ENCODE measurements at regions not wholly inside any gene's neighbourhood (a gene's known extent, or its start where the extent isn't known, plus 50 kb on each side); places are given as distances from the start of the nearest gene placed in this dataset.
A peak's percentile ranks its signal among the peaks of the same experiment; 100 is the strongest.

DNA sequence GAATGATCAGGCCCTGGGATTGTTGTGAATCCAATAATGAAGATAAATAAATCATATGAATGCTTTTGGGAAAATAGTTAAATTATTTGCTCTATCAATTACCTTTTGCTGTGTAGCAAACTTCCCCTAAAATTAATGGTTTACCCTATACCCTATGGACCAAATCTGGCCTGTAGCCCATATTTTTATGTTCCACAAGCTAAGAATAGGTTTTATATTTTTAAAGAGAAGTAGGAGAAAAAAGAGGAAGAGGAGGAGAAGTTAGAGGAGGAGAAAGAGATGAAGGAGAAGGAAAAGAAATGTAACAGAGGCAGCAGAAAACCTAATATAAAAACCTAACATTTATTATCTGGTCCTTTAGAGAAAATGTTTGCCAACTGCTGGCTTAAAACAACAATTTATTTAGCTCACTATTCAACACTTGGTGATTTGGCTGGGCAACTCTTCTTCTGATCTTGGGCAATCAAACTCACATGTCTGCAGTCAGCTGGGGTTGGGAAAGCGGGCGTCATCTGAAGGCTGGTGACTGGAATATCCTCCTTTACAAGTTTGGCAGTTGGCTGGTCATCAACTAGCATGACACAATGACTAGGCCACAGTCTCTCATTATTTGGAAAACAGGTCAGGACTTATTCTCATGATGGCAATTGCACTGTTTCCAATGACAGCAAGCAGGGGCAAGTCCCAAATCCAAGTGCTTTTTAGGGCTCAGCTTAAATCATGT is 522.9 kb downstream of the RASEF start:
- FAIRE-seq (no peak), DNase-seq (ENCODE audit: low spot score) (no peak)

DNA sequence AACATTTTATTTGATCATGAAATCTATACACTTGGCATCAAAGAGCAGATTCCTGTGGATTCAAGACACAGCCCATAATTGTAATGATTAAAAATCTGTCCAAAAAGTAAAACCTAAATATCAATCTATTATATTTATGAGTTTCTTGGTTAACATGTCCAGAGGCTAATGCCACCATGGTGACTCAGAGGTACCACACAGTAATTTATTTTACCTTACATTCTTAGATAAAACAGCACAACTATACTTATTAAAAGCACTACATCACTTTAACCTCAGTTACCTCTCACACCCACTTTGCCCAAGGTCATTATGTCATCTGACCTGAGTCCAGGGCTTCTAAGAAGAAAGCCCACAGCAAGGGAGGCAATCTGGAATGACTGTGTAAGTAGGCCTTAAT is 519.2 kb downstream of the RASEF start:
- no peak for DNase-seq (ENCODE audit: low spot score)
- FAIRE-seq, result no peak

DNA sequence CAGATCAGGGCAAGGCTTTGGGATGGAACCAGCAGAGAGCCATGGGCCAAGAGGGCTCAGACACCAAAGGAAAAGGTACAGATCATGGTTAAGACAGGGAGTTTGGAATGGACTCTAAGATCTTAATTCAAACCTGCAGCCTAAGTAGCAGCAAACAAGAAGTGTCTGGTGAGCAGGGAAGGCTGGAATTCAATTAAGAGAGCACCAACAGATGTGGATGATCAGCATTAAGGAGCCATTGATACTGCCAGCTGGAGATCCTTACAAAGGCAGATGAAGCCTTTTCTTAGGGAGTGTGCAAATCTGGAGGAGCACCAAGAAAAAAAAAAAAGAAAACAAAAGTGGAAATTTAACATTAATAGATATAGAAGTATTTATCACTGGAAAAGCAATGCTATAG is 516.8 kb downstream of the RASEF start:
- DNase-seq (ENCODE audit: low spot score), result no peak
- no peak for FAIRE-seq

DNA sequence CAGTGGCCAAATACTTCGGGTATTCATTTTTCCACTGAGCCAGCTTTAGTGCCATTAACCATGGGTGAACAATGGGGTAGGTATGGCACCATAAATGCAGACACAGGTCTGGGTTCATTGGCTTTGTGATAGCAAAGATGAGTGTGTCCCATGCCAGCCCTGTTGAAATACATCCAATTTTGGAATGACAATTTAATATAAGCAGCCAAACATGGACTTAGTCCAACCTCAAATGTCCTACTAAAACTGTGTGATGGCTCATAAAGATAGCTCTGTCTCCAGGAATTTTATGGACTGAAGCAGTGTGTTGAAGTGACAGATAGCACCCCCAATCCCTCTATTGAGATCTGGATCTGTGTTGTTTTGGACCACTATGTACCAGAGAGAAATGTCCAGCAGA is 514.9 kb downstream of the RASEF start:
- DNase-seq (ENCODE audit: low spot score), result no peak
- no peak for FAIRE-seq

DNA sequence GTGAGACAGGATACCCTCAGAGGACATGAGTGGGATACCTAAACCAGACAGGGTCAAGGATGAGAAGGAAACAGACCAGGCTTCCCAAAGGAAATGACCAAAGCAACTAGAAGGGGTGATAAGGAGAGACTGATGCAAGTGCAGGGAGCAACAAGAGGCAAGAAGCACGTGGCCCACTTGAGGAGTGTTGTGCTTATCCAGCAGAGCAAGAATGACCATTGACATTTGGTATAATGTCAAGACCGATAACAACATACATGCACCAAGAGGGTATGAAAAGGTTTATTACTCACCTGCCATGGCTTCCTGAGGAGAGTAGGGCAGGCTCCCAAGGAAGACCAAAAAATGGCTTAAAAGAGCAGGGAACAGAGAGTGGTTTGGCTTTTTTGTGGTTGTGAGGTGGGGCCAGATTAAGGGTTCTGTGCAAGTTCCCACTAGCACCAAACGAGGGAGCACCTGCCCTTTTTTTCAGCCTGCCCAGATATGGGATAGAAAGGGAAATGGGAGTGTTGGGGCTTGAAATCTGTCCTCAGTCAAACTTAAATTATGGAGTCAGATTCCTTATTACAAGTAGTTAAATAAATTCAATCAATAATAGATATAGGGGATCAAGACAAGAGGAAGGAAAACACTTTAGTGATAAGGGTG is 513.6 kb downstream of the RASEF start:
- FAIRE-seq, result no peak

DNA sequence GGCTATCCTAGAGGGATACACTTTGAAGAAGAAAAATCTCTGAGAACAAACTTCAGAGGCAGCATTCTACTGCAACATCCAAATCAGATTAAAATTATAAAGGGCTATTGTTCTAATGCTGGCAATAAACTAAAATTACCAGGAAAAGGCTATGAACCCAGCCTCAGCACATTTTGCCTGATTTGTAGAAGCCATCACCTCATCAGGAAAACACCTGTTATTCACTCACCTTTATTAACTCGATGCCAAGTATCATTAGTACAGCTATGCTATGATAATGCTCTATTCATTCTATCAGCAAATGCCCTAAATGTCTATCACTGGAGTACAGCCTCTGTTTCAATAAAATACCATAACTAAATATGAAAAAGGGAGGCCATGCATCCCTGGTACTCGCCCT is 510.2 kb downstream of the RASEF start:
- FAIRE-seq, result no peak
- DNase-seq (ENCODE audit: low spot score), result no peak

More for the DNA sequence above, 513.6 kb downstream of the RASEF start:
- no peak for DNase-seq (ENCODE audit: low spot score)

DNA sequence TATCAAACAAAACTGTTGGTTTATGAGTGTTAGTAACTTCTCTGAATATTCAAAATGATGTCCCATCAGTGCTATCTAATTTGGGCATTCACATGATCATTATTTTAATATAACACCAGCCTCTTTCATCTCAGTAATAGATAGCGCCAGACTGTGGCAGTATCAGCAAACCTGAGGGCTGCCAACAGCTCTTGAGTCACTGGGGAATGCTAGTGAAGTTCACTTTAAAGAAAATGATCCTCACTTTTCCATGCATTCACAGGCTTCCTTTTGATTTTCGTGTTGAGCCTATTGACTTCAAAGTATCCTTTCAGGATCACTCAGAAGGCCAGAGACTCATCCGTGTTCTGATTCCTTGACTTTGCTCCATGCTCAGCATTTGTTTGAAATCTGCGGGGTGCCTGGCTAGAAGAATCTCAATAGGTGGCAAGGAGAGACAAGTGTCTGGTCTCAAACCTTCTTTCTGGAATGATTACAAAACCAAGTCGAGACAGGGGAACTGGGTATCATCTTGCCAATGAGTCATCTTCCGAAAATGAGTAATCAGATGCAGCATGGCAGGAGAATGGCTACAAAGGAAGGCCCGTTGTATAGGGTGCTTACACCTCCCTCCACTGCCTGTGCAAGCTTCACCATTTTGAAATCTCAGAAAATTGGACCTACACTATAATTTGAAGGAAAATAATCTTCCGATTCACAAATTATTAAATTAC is 509.1 kb downstream of the RASEF start:
- peak; percentile 65 for DNase-seq (ENCODE audit: low spot score)
- peak; percentile 44 for FAIRE-seq

DNA sequence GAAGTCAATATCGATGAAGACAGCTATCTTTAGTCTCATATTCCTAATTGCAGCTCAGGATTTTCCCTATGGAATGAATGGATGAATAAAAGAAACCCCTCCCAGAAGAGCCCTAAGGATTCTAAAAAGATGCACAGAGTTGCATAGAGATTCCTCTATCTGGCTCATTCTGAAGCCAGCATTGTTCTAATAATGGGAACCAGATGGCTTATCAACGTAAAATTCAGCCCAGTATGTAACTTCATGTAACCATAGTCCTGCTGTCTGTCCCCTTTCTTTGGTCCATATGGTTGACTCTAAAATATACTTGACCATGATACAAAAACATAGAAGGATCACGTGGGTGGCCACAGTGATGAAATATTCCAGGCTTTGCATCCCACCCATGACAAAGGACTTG is 508.6 kb downstream of the RASEF start:
- FAIRE-seq (no peak), DNase-seq (ENCODE audit: low spot score) (no peak)

DNA sequence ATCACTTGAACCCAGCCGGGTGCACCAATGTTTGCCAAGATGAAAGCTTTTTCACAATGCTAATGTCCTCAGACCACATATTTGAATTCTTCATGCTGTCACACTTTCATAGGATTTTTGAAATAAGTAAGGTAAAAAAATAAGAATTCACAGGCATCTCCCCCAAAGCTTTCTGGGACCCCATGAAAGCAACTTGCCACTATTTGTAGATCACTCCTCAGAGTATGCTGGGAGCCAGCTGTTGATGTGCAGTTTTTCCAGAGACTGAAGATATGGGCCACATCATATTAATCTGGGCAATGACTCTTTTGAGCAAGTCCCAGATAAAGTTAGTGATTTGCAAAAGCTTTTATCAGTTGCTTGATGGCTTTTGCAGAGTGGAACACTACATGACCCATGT is 507.9 kb downstream of the RASEF start:
- FAIRE-seq (no peak), DNase-seq (ENCODE audit: low spot score) (no peak)

DNA sequence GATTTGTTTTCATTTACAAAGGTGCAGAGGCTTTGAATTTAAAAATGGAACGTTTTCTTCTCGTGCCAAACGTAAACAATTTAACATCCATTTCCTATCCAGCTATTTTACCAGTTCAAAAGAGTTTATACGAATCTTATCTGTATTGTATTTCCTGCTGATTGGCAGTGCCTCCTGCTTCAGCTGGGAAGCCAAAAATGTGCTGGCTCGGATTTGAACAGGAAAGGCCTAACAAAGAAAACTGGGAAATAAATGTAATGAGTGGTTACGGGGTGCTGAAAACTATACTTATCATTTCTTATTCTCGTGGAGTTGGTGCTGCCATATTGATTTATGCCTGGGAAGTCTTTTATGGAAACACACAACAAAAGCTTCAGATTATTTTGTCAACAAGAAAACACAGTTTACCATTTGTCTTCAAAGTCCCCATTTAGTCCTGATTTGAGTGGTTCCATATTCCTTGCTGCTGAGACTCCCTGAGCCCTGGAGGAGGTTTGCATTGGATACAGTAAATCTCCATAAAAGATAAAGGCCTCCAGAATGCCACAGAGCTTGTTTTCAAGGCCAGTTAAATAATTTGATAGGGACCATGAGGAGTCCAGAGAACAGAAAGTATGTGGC is 507.4 kb downstream of the RASEF start:
- FAIRE-seq (no peak), DNase-seq (ENCODE audit: low spot score) (no peak)

DNA sequence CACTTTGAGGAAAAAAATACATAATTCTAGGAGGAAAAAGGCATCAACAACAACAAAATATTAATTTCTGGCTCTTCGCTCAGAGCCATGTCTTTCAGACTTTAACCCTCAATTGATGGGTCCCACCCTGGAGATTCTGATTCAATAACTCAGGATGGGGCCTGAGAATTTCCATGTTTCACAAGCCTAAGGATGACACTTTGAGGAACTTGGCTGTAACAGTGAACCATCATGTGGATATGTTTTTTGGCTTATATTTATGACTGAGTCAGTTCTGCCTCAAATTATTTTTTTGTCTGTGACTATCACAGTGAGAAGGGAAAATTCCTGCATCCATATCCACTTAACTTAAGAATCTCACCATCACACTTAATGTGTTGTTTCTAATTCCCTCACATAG is 504.6 kb downstream of the RASEF start:
- DNase-seq (ENCODE audit: low spot score) (no peak), FAIRE-seq (no peak)

DNA sequence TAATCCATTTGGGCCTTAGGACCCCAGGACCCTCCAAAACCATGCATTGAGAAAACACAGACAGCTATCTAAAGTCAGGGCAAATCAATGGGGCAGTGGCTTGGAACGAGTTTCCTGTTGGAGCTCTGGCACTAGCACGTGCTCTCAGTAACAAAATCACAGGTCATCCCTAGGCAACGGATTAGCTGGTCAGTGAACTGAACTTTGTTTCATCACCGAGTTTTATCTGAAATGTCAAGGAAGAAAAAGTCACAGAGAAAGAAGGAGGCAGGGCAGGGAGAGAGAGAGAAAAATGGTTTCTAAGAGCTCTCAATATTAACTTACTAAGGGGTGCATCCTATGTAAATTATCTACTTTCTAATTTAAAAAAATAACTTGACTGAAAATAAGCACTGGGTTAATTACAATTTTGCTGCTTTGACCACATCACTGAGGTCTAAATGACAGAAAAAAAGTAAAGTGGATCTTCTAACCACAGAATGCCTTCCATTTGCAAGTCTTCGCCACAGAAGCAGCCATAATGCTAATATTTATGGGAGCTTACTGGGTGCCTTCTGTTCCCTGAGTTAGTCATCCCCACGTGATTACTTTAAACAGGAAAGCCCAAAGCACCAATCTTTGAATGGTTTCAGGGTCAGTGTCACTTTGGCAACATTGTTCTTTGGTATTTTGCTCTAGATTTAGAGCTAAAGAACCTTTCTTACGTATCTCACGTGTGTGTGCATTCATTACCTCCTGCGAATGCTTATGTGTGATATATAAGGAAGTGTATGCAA is 503.9 kb downstream of the RASEF start:
- FAIRE-seq (no peak), DNase-seq (ENCODE audit: low spot score) (no peak)

DNA sequence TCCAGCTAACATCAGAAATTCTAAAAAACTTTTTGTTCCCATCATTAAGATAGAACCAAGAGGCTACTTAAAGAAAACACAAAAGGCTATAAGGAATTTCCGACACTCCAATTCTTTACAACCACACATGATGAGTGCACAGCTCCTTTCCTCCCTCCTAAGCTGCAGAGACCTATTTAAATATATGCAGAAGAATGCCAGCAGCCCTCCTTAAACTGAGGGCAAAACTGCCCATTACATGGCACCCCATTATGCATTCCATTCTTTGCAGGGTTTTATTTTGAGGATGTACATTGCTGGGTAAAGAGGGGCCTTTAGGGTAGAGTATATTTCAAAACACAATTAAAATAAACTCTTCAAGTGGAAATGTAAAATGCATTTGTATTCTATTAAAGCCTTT is 502.9 kb downstream of the RASEF start:
- FAIRE-seq, result no peak
- DNase-seq (ENCODE audit: low spot score), result no peak

DNA sequence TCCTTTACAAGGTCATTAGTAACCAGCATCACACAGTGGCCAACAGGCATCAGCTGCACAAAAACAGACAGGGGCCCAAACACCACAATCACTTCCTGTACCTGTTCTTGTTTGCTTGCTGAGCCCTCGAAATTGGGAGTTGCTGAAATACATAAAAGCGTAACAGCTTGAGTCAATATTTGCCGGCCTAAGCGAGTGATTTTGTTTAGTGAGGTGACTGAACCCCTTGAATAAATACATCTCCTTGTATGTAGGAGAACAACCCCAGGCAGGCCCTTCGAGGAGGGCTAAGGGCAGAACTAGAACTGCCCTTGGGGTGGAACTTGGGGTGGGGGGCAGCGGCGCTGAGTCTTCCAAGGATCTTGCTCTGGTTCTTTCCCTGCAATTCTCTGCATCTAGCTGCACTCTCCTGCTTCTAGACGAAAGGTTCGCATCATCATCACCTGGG is 502.5 kb downstream of the RASEF start:
- FAIRE-seq (no peak), DNase-seq (ENCODE audit: low spot score) (no peak)

DNA sequence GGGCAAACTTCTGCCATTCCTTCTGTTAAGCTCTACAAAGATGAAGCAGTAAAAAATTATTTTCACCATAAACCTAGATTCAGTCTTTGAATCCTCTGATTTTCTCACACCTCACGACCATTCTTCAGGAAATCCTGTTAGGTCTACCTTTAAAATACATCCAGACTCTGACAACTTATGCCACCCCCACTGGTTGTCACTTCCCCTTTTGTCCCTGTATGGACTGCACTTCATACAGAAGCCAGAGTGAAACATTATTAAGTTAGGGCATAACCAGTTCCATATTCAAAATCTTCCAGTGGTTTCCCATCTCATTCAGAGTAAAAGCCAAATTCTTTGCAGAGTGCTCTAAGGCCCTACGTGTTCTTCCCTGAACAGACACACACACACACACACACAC is 499.8 kb downstream of the RASEF start:
- FAIRE-seq (no peak), DNase-seq (ENCODE audit: low spot score) (no peak)

DNA sequence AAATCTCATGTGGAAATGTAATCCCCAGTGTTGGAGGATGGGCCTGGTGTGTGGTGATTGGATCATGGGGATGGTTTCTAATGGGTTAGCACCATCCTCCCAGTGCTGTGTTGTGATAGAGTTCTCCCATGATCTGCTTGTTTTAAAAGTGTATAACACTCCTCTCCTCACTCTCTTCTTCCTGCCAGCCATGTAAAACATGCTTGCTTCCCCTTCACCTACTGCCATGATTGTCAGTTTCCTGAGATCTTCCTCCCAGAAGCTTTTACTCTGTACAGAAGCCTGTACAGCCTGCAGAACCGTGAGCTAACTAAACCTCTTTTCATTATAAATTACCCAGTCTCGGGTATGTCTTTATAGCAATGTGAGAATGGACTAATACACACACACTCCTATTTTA is 499.1 kb downstream of the RASEF start:
- DNase-seq (ENCODE audit: low spot score), result no peak
- no peak for FAIRE-seq

DNA sequence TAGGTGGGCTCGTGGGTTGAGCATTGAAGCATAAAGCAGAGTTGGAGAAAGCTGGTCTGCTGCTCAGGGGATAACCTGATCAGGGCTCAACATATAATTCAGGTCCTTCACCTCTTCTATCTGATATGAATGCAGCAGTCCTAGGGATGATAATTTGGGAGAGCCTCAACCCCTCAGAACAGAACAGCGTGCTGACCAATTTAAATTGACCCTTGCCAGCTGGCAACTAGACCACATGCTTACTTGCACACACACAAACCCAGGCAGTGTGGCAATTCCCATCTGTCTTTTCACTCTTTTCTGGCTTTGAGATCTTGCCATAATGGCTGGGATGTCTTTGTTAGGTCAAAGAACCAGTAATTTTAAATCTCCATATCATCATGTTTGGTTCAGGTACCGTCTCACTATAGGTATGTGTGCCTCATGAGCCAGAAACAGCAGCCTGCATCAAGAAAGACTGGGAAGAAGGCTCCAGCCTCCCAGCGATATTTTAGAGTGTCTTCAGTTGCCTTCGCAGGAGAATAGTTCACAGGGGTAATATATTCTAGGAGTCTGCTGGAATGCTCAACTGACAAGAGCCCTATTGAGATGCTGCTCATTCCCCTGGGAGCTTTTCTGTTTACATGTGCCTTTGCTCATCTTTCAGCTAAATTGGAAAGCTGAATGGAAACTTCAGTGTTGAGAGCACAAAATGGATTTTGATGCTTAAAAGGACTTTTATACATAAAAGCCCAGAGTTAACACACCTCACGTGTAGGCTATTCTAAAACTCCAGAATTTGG is 497.6 kb downstream of the RASEF start:
- DNase-seq (ENCODE audit: low spot score), result no peak

DNA sequence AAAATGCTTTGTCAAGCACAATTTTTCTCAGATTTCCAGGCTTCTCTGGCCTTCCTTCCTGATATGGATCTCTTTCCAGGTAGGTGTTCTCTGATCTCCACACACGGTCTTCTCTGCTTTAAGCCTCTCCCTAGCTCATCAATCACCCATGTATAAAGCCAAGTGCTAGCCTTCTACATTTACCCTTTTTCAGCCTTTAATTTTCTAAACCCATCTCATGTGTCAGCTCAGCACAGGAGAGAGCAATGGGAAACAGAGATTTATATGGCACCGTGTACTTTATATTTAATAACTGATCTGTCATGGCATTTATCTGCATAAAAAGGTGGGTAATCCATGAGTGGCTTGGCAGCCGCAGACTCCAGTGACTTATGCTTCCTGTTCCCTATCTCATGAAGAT is 495.0 kb downstream of the RASEF start:
- DNase-seq (ENCODE audit: low spot score), result no peak
- FAIRE-seq, result no peak

More for the DNA sequence above, 497.6 kb downstream of the RASEF start:
- FAIRE-seq, result no peak

DNA sequence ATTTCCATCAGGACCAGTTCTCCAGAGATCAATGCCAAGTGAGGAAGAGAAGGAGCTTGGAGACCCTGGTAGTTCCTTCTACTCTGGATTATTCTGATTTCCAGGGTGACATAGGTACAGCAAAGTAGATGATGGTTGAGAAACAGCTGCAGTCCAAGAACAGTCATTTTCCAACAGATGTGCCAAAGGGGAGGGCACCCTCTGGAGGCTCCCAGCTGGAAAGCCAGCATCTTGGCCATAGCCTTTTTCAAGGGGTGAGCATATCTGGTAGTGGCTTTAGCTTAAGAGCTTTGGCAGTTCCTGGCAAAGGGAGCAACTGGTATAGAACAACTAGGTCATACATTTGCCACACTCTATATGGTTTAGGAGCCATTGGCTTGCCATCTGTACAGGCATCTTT is 492.7 kb downstream of the RASEF start:
- DNase-seq (ENCODE audit: low spot score), result no peak
- no peak for FAIRE-seq

DNA sequence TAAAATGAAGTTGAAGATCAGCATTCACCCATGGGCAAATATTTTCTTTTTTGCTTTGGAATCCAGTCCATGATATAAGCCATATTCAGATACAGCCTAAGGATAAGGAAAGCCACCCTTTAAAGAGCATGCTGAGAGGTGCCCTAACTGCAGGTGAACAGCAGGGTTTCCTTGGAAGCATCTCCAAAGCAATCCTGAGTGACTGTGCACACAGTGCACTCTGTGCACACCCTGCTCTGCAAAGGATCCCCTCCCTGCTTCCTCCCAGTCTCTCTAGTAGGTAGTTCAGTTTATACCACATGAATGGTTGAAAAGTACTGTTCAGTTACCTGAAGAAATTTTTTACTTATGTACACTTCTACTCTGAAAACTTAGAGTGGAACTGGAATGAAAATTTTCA is 491.4 kb downstream of the RASEF start:
- FAIRE-seq (no peak), DNase-seq (ENCODE audit: low spot score) (no peak)

DNA sequence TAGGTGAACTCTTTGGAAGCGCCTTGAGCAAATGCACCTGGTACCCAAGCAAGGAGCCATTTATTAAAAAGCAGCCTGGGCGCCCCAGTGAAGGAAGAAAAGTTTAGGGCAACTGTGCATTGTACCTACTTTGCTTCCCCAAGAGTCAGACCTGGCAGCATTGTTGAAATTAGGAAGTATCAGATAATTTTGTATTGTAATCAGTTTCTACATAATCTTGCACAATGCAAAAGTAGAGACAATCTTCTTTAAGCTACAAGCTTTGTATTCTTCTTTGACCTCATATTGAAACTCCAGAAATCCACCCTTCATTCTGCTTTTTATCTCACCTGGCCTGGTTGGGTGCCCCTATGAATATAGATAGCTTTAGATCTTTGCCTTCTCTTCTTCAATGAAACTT is 490.8 kb downstream of the RASEF start:
- FAIRE-seq (no peak), DNase-seq (ENCODE audit: low spot score) (no peak)

All from urothelium cell line (cell line).